HepG2 (cell line): ENCODE measurements at regions not wholly inside any gene's neighbourhood (a gene's known extent, or its start where the extent isn't known, plus 50 kb on each side); places are given as distances from the start of the nearest gene placed in this dataset.

Experiments
- ATAC-seq: fragments of 200-7000 bp; cut with Tn5 transposase; 3 replicates; pipeline ENCODE4 v1.9.1; 2020; ENCODE audit warnings: mild to moderate bottlenecking, moderate library complexity
- BruUV-seq: library from RNA; stranded (reverse); fragments of 400-500 nt; replicated peaks from 2 replicates; lab custom pipeline; 2021; lab: Mats Ljungman, UMichigan
- CTCF ChIA-PET: fragments of 300-600 bp; formaldehyde crosslinking; extraction: SDS; loops from one replicate; lab custom pipeline; 2021; ENCODE audit warnings: low total read pairs, inconsistent platforms, low intra/inter-chr PET ratio; lab: Yijun Ruan, JAX
- POLR2A ChIA-PET: fragments of 350-600 bp; sonication (Branson Sonifier 250); formaldehyde crosslinking; loops from one replicate; lab custom pipeline; 2020; ENCODE audit warnings: antibody characterized with exemption, inconsistent platforms; lab: Yijun Ruan, JAX
- DNase-seq: peaks from one replicate; pipeline ENCODE4 v3.0.0-alpha.2; 2015; ENCODE audit warnings: low spot score
- FAIRE-seq: peaks from 3 replicates; lab custom pipeline; 2011; peaks lifted over from hg19 to GRCh38; lab: Jason Lieb, UNC
- H2AFZ ChIP-seq: one replicate; pipeline ENCODE4 v1.6.1; 2011; ENCODE audit warnings: low read length, inconsistent platforms
- H3K27ac ChIP-seq: fragments of 300-600 bp; 3 replicates; pipeline ENCODE4 v1.8.0; 2011; ENCODE audit warnings: mixed run types, mild to moderate bottlenecking, mixed read lengths, low read length, inconsistent platforms; ENCODE audit not compliant: insufficient read depth; ENCODE audit errors: extremely low read length
- H3K27me3 ChIP-seq, 2 experiments: fragments of 200-600 bp in 1 of 2; 2 replicates in 1 of 2; 3 replicates in 1 of 2; pipeline versions ENCODE4 v1.6.0 to v1.8.0; 2011; ENCODE audit warnings: low read length in 2 of 2, mild to moderate bottlenecking in 2 of 2, moderate library complexity in 2 of 2, inconsistent platforms in 1 of 2; ENCODE audit not compliant: insufficient read depth in 2 of 2, control insufficient read depth in 1 of 2
- H3K36me3 ChIP-seq, 2 experiments: fragments of 200-600 bp in 1 of 2; replicated peaks in 1 of 2; 2 replicates in 1 of 2; 3 replicates in 1 of 2; pipeline versions ENCODE4 v1.5.1 to v1.8.0; 2011; ENCODE audit warnings: low read length in 2 of 2, inconsistent platforms in 1 of 2; ENCODE audit not compliant: insufficient read depth in 2 of 2, control insufficient read depth in 1 of 2
- H3K4me1 ChIP-seq: 2 replicates; pipeline ENCODE4 v1.5.1; 2012; ENCODE audit warnings: low read length, inconsistent platforms; ENCODE audit not compliant: insufficient read depth
- H3K4me2 ChIP-seq: 2 replicates; pipeline ENCODE4 v1.6.0; 2011; ENCODE audit warnings: low read depth, low read length, inconsistent platforms
- H3K4me3 ChIP-seq, 3 experiments: fragments of 200-600 bp in 1 of 3; sonication (generic), shearing (Covaris generic) in 1 of 3; replicated peaks in 1 of 3; 2 replicates each; pipeline ENCODE4 v1.5.1; 2011 to 2016; ENCODE audit warnings: low read length in 3 of 3, inconsistent platforms in 2 of 3, low read depth in 2 of 3, mild to moderate bottlenecking in 2 of 3, control low read depth in 1 of 3, mixed read lengths in 1 of 3; ENCODE audit not compliant: insufficient read depth in 1 of 3
- H3K79me2 ChIP-seq: one replicate; pipeline ENCODE4 v1.6.1; 2011; ENCODE audit warnings: low read length, inconsistent platforms; ENCODE audit not compliant: insufficient read depth
- H3K9ac ChIP-seq: 2 replicates; pipeline ENCODE4 v1.6.0; 2011; ENCODE audit warnings: mild to moderate bottlenecking, low read depth, low read length, inconsistent platforms; ENCODE audit not compliant: insufficient read depth
- H3K9me3 ChIP-seq: 2 replicates; pipeline ENCODE4 v1.5.1; 2012; ENCODE audit warnings: mild to moderate bottlenecking, low read length
- H4K20me1 ChIP-seq: 2 replicates; pipeline ENCODE4 v1.6.0; 2011; ENCODE audit warnings: inconsistent platforms, mild to moderate bottlenecking, low read length, moderate library complexity; ENCODE audit not compliant: insufficient read depth
- CHD2 ChIP-seq: IDR thresholded peaks from 2 replicates; pipeline ENCODE4 v1.6.1; 2011; ENCODE audit warnings: low read depth, low read length, improper control_type of control experiment
- HOMEZ ChIP-seq: IDR thresholded peaks from 2 replicates; pipeline ENCODE4 v1.6.1; 2016; ENCODE audit warnings: low read depth
- ISX ChIP-seq: sonication (generic); formaldehyde crosslinking; conservative IDR thresholded peaks from 2 replicates; pipeline ENCODE4 v1.5.0; 2020; ENCODE audit warnings: missing genetic modification reagents
- MXD3 ChIP-seq: IDR thresholded peaks from 2 replicates; pipeline ENCODE4 v1.6.1; 2016; ENCODE audit warnings: mild to moderate bottlenecking, missing biosample characterization, missing genetic modification reagents
- NFIC ChIP-seq: IDR thresholded peaks from 2 replicates; pipeline ENCODE4 v1.6.1; 2012; ENCODE audit warnings: mild to moderate bottlenecking, low read length, inconsistent platforms
- NKX3-1 ChIP-seq: sonication (generic); formaldehyde crosslinking; IDR thresholded peaks from 2 replicates; pipeline ENCODE4 v1.5.0; 2020; ENCODE audit warnings: missing genetic modification reagents
- SETDB1 ChIP-seq: sonication (generic); formaldehyde crosslinking; IDR thresholded peaks from 2 replicates; pipeline ENCODE4 v1.5.1; 2020; ENCODE audit warnings: missing genetic modification reagents, mild to moderate bottlenecking, borderline replicate concordance
- SNAPC5 ChIP-seq: sonication (generic); formaldehyde crosslinking; IDR thresholded peaks from 2 replicates; pipeline ENCODE4 v1.8.1; 2023; ENCODE audit warnings: mild to moderate bottlenecking, missing genetic modification reagents, borderline replicate concordance
- SP4 ChIP-seq: sonication (generic); formaldehyde crosslinking; IDR thresholded peaks from 2 replicates; pipeline ENCODE4 v1.8.1; 2023; ENCODE audit warnings: mild to moderate bottlenecking, missing genetic modification reagents
- TIGD3 ChIP-seq: sonication (generic); formaldehyde crosslinking; IDR thresholded peaks from 2 replicates; pipeline ENCODE4 v1.5.1; 2020; ENCODE audit warnings: mild to moderate bottlenecking, missing genetic modification reagents, borderline replicate concordance
- ZNF407 ChIP-seq: sonication (generic); formaldehyde crosslinking; IDR thresholded peaks from one replicate; pipeline ENCODE4 v1.5.1; 2020; ENCODE audit warnings: mild to moderate bottlenecking, missing genetic modification reagents; ENCODE audit errors: not compliant biosample characterization
- WGBS: methylation state at CpG from one replicate; pipeline ENCODE4 v1.1.6; 2017; ENCODE audit warnings: low lambda C conversion rate; 5-methylcytosine and 5-hydroxymethylcytosine counted together
- in situ Hi-C: cut with HindIII; loops from 2 replicates; pipeline ENCODE4 v1.10.0; 2017; ENCODE audit warnings: low pct_unique_long_range_greater_than_20kb; ENCODE audit not compliant: extremely low pct_ligation_motif_present
- intact Hi-C: fragments of 100-400 bp; cut with micrococcal nuclease; formaldehyde crosslinking; loops from one replicate; pipeline ENCODE4 v1.10.0; 2022; ENCODE audit not compliant: unreplicated experiment

- TF ChIP-seq NKX3-1 (CRISPR knock-in tag) = no peak
Observed at GRCh38 chr7:22653951-22654350, 73.0 kb upstream of the IL6 start (continued).

GRCh38 chr7:22651534-22652243 lies 75.3 kb upstream of the IL6 start:
- intact Hi-C loops = no loop called here
- ChIA-PET POLR2A (no interaction called here), CTCF (no interaction called here)
- ATAC-seq = no peak
- Histone ChIP-seq H3K9me3 (peaks cover 8% of the 10 kb centered on the region; the same call in 1 of the 2 replicates), H4K20me1 (no peaks in the 10 kb centered on the region), H2AFZ (no peak overlapping the region), H3K4me1 (no peaks in the 10 kb centered on the region), H3K79me2 (no peaks in the 10 kb centered on the region), H3K27me3 (no peaks in the 10 kb centered on the region), H3K4me3 (no peak overlapping the region), H3K9ac (no peak overlapping the region), H3K27ac (no peak overlapping the region), H3K36me3 (no peaks in the 10 kb centered on the region), H3K4me2 (no peak overlapping the region)
- no peak for DNase-seq
- FAIRE-seq = no peak
- BruUV-seq = no TSS peak
- WGBS = 11% methylated on average over 5 of the region's 5 CpGs
- in situ Hi-C loops = no loop called here
- TF ChIP-seq SNAPC5 (CRISPR knock-in tag) (no peak), SP4 (no peak), TIGD3 (CRISPR knock-in tag) (no peak), CHD2 (no peak), ISX (no peak), NFIC (no peak), HOMEZ (CRISPR knock-in tag) (no peak), SETDB1 (CRISPR knock-in tag) (no peak), MXD3 (CRISPR knock-in tag) (no peak), ZNF407 (no peak)
